Activated CD8-positive, alpha-beta T cell treated with anti-CD3 and anti-CD28 coated beads for 36 hours (primary cell): ENCODE measurements at regions not wholly inside any gene's neighbourhood (a gene's known extent, or its start where the extent isn't known, plus 50 kb on each side); places are given as distances from the start of the nearest gene placed in this dataset.

Source experiments
- ATAC-seq: fragments of 200-7000 bp; cut with Tn5 transposase; one replicate; pipeline ENCODE4 v1.10.0; 2021; ENCODE audit warnings: mild to moderate bottlenecking, moderate library complexity
- CTCF ChIA-PET: fragments of 350-600 bp; sonication (Branson Sonifier 250); formaldehyde crosslinking; loops from one replicate; lab custom pipeline; 2021; ENCODE audit warnings: antibody characterized with exemption; lab: Charles Lee
- POLR2A ChIA-PET: fragments of 350-600 bp; sonication (Branson Sonifier 250); formaldehyde crosslinking; loops from one replicate; lab custom pipeline; 2021; ENCODE audit warnings: antibody characterized with exemption; lab: Charles Lee
- DNase-seq: peaks from one replicate; pipeline ENCODE4 v3.0.0-alpha.2; 2020
- H3K27ac Mint-ChIP-seq: one replicate; pipeline ENCODE4 v1.8.0; 2021; ENCODE audit warnings: mild to moderate bottlenecking, mixed read lengths
- H3K27me3 Mint-ChIP-seq: one replicate; pipeline ENCODE4 v1.8.0; 2021; ENCODE audit warnings: mixed read lengths
- H3K36me3 Mint-ChIP-seq: one replicate; pipeline ENCODE4 v1.8.0; 2021; ENCODE audit warnings: low read depth, mixed read lengths
- H3K4me1 Mint-ChIP-seq: one replicate; pipeline ENCODE4 v1.8.0; 2021; ENCODE audit warnings: low read depth, mixed read lengths
- H3K4me3 Mint-ChIP-seq: one replicate; pipeline ENCODE4 v1.8.0; 2021; ENCODE audit warnings: mild to moderate bottlenecking, moderate library complexity, mixed read lengths
- H3K9me3 Mint-ChIP-seq: one replicate; pipeline ENCODE4 v1.8.0; 2021; ENCODE audit warnings: mixed read lengths
- CTCF ChIP-seq: fragments of 200-600 bp; IDR thresholded peaks from one replicate; pipeline ENCODE4 v1.8.0; 2022; ENCODE audit warnings: antibody characterized with exemption, mild to moderate bottlenecking
- intact Hi-C: fragments of 100-400 bp; cut with micrococcal nuclease; formaldehyde crosslinking; loops from one replicate; pipeline ENCODE4 v1.10.0; 2022

- intact Hi-C loops: no loop called here
- H3K27me3 Mint-ChIP-seq: peaks cover 3% of the 10 kb centered on the region
- no peak overlapping the region for H3K27ac Mint-ChIP-seq
- POLR2A ChIA-PET: no interaction called here
- ATAC-seq: no peak
- TF ChIP-seq CTCF: no peak
- H3K36me3 Mint-ChIP-seq: no peaks in the 10 kb centered on the region
- no peak for DNase-seq
- CTCF ChIA-PET: no interaction called here
- no peaks in the 10 kb centered on the region for H3K4me1 Mint-ChIP-seq
- H3K9me3 Mint-ChIP-seq: no peaks in the 10 kb centered on the region
- H3K4me3 Mint-ChIP-seq: no peak overlapping the region
Measured at GRCh38 chr9:109725460-109725859, 54.5 kb upstream of the PALM2AKAP2 start.

GRCh38 chr9:109726119-109726518, 53.9 kb upstream of the PALM2AKAP2 start:
- POLR2A ChIA-PET: no interaction called here
- no peaks in the 10 kb centered on the region for H3K4me1 Mint-ChIP-seq
- intact Hi-C loops: no loop called here

GRCh38 chr9:109728686-109729300, 51.2 kb upstream of the PALM2AKAP2 start:
- intact Hi-C loops: no loop called here
- DNase-seq (no peak), ATAC-seq (no peak)
- H3K27me3 Mint-ChIP-seq: peaks cover 3% of the 10 kb centered on the region
- no peaks in the 10 kb centered on the region for H3K4me1 Mint-ChIP-seq
- H3K27ac Mint-ChIP-seq: no peak overlapping the region
- no peak overlapping the region for H3K4me3 Mint-ChIP-seq
- POLR2A ChIA-PET: no interaction called here
- CTCF ChIA-PET: no interaction called here
- H3K36me3 Mint-ChIP-seq: no peaks in the 10 kb centered on the region
- H3K9me3 Mint-ChIP-seq: no peaks in the 10 kb centered on the region
- no peak for TF ChIP-seq CTCF

More at GRCh38 chr9:109726119-109726518, 53.9 kb upstream of the PALM2AKAP2 start:
- Mint-ChIP-seq H3K4me3 (no peak overlapping the region), H3K27ac (no peak overlapping the region), H3K36me3 (no peaks in the 10 kb centered on the region), H3K27me3 (peaks cover 3% of the 10 kb centered on the region), H3K9me3 (no peaks in the 10 kb centered on the region)
- TF ChIP-seq CTCF: no peak
- CTCF ChIA-PET: no interaction called here
- no peak for DNase-seq
- ATAC-seq: no peak

GRCh38 chr9:109729513-109729912, 50.5 kb upstream of the PALM2AKAP2 start:
- Mint-ChIP-seq H3K27ac (no peak overlapping the region), H3K9me3 (no peaks in the 10 kb centered on the region), H3K27me3 (peaks cover 3% of the 10 kb centered on the region), H3K4me3 (no peak overlapping the region), H3K36me3 (no peaks in the 10 kb centered on the region), H3K4me1 (no peaks in the 10 kb centered on the region)
- intact Hi-C loops: no loop called here
- ChIA-PET CTCF (no interaction called here), POLR2A (no interaction called here)
- no peak for TF ChIP-seq CTCF
- DNase-seq (no peak), ATAC-seq (no peak)
